ENCODE measurements at regions not wholly inside any gene's neighbourhood (a gene's known extent, or its start where the extent isn't known, plus 50 kb on each side); places are given as distances from the start of the nearest gene placed in this dataset.

- TF ChIP-seq CTCF (IDR thresholded peaks at IDR 0.05): no peak
- TF ChIP-seq POLR2A (IDR thresholded peaks at IDR 0.05; ENCODE audit: low read length): no peak
- no peak for TF ChIP-seq TP53 (CRISPR knock-in tag; IDR thresholded peaks at IDR 0.05)
- TF ChIP-seq ZSCAN20 (CRISPR knock-in tag; IDR thresholded peaks at IDR 0.05): no peak
- no peak for TF ChIP-seq SMC3 (IDR thresholded peaks at IDR 0.05)
Measured at GRCh38 chr10:20714979-20715378, 182.1 kb downstream of the NEBL start.

Measured in A549 (cell line).